LNCaP clone FGC (cell line): ENCODE measurements at regions not wholly inside any gene's neighbourhood (a gene's known extent, or its start where the extent isn't known, plus 50 kb on each side); places are given as distances from the start of the nearest gene placed in this dataset.

Experiments
- DNase-seq: peaks from one replicate; pipeline ENCODE4 v3.0.0-alpha.2; 2011; ENCODE audit warnings: low read depth
- H3K4me3 ChIP-seq: 2 replicates; pipeline ENCODE4 v1.5.1; 2011; ENCODE audit warnings: mild to moderate bottlenecking, low read depth, low read length, control low read depth
- TF ChIP-seq, protein P1 (sequence below): IDR thresholded peaks from 2 replicates; pipeline ENCODE4 v1.5.1; 2012; ENCODE audit warnings: mild to moderate bottlenecking; ENCODE audit not compliant: control insufficient read depth, insufficient read depth; ENCODE audit errors: extremely low read depth

DNA sequence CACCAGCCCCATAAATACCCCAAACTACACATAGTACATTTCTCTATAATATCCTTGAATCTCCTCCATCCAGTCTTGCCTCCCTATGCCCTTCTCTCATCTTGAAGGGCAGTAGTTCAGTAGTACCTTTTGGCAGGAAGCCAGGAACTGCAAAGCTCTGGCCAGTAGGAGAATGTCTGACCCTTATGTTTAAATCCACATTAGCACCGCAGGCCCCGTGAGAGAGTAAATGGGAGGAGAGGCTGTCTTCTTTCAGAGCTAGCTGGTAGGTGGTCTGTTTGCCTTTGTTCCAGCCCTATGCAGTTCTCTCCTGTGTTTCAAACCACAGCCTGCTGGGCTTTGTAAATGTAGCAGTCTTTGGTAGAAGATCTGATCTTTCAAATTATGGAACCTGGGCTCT is 690.7 kb downstream of the DOK5 start:
- no peak for DNase-seq
- TF ChIP-seq, protein P1, sequence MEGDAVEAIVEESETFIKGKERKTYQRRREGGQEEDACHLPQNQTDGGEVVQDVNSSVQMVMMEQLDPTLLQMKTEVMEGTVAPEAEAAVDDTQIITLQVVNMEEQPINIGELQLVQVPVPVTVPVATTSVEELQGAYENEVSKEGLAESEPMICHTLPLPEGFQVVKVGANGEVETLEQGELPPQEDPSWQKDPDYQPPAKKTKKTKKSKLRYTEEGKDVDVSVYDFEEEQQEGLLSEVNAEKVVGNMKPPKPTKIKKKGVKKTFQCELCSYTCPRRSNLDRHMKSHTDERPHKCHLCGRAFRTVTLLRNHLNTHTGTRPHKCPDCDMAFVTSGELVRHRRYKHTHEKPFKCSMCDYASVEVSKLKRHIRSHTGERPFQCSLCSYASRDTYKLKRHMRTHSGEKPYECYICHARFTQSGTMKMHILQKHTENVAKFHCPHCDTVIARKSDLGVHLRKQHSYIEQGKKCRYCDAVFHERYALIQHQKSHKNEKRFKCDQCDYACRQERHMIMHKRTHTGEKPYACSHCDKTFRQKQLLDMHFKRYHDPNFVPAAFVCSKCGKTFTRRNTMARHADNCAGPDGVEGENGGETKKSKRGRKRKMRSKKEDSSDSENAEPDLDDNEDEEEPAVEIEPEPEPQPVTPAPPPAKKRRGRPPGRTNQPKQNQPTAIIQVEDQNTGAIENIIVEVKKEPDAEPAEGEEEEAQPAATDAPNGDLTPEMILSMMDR: no peak
- no peak overlapping the region for H3K4me3 ChIP-seq

DNA sequence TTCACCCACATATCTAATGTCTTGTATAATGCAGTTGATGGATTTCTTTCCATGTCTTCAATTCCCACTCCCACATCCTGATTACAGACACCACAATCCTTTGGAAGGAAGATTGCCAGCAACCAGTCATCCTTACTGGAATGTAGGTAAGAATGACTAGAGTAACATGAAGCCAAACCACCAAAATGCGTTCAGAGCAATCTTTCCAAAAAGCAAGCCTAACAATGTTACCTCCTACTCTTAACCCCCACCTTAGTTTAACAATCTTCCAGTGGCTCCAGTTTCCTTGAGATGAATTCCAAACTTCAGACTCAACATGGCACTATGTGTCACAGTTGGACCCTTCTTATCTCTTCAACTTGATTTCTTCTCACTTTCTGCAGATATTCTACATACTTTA is 685.6 kb downstream of the DOK5 start:
- DNase-seq: no peak
- H3K4me3 ChIP-seq: no peak overlapping the region
- TF ChIP-seq, protein P1: no peak

- DNase-seq: no peak
- H3K4me3 ChIP-seq: no peak overlapping the region
- TF ChIP-seq, protein P1: no peak
Measured at GRCh38 chr20:55160037-55160436, 684.6 kb downstream of the DOK5 start.

- no peak for DNase-seq
- no peak overlapping the region for H3K4me3 ChIP-seq
- TF ChIP-seq, protein P1: no peak
Measured at GRCh38 chr20:55159230-55159629, 683.8 kb downstream of the DOK5 start.

GRCh38 chr20:55158446-55158845 is 683.1 kb downstream of the DOK5 start:
- no peak for DNase-seq
- no peak overlapping the region for H3K4me3 ChIP-seq
- TF ChIP-seq, protein P1: no peak

DNA sequence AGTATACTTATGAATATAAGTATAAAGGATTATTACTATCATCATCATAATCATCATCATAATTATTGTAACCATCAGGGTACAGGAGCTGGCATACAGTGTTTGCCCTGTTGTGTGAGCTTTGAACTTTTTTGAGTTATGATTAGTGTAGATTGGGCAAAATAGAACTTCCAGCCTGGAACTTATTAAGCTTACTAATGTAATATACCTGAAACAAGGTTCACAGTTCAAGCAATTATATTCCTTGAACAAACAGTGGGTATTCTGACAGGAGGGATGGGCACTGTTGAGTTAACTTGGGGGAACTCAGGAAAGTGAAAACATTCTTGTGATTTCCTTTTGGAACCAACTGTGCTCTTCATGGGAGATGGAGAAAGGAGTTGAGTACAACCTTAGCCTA is 680.0 kb downstream of the DOK5 start:
- no peak overlapping the region for H3K4me3 ChIP-seq
- no peak for DNase-seq
- TF ChIP-seq, protein P1: no peak

- DNase-seq: no peak
- TF ChIP-seq, protein P1: no peak
- H3K4me3 ChIP-seq: no peak overlapping the region
Measured at GRCh38 chr20:55153001-55153645, 677.7 kb downstream of the DOK5 start.
